Heart left ventricle (tissue), 13 donors: ENCODE measurements at regions not wholly inside any gene's neighbourhood (a gene's known extent, or its start where the extent isn't known, plus 50 kb on each side); places are given as distances from the start of the nearest gene placed in this dataset.

ENCODE experiments used
- CTCF ChIP-seq, 12 donors: fragments of 200-600 bp; sonication (generic) in 4 of 12; IDR thresholded peaks; one replicate each; pipeline versions ENCODE4 v1.5.0 to v1.8.0; 2018 to 2022; ENCODE audit warnings: antibody characterized with exemption in 12 of 12, mild to moderate bottlenecking in 5 of 12
- POLR2A ChIP-seq, 2 donors: fragments of 450-650 bp; IDR thresholded peaks; one replicate each; pipeline ENCODE4 v1.6.1; 2017; ENCODE audit warnings: antibody characterized with exemption in 2 of 2, mild to moderate bottlenecking in 2 of 2, moderate library complexity in 2 of 2
- donor health status: ischemic (EF 13 %, LVEDD 7.1; RV severe dilation, severe dysfunction).
- donor health status: DM: no; HTN: yes; CAD: no.
- donor health status: DM: no; HTN: no; CAD: no.
- donor health status: ischemic (EF 25% LVEDD 6.9; RV normal size, moderate dysfunction).
- donor health status: ischemic (EF 25% LVEDD 5.7; RV mildly dilated, moderate dysfunction).
- donor health status: ischemic (EF 35%, LVEDD 5.7; RV mildly dilated, moderate dysfunction).
- donor health status: nonischemic (EF 11% LVEDD 7.7; RV severe dilation, severe dysfunction).
- donor health status: DM: yes; HTN: yes; CAD: no.
- donor health status: PGD.
- donor health status: ischemic (EF 29% LVEDD 5.4; RV normal size, mild dysfunction).
- donor health status: nonischemic (EF 23%, LVEDD 6.1; RV moderate dilation, normal function).

- no peak for TF ChIP-seq POLR2A (IDR thresholded peaks at IDR 0.05)
- no peak for TF ChIP-seq CTCF (IDR thresholded peaks at IDR 0.05)
Observed at GRCh38 chr18:43992741-43993140, 687.9 kb upstream of the SETBP1 start.
